AG04450 (cell line): ENCODE measurements at regions not wholly inside any gene's neighbourhood (a gene's known extent, or its start where the extent isn't known, plus 50 kb on each side); places are given as distances from the start of the nearest gene placed in this dataset.

ENCODE experiments used
- CTCF ChIA-PET: fragments of 300-600, 350-600 bp; formaldehyde crosslinking; extraction: SDS; loops from one replicate; lab custom pipeline; 2022; ENCODE audit warnings: antibody characterized with exemption, inconsistent platforms; lab: Charles Lee
- POLR2A ChIA-PET: fragments of 350-600 bp; formaldehyde crosslinking; extraction: SDS; loops from one replicate; lab custom pipeline; 2021; ENCODE audit warnings: antibody characterized with exemption, inconsistent platforms; lab: Yijun Ruan, JAX
- DNase-seq: peaks from one replicate; pipeline ENCODE4 v3.0.0-alpha.2; 2011; ENCODE audit warnings: low read depth, low spot score
- H3K27ac ChIP-seq: one replicate; pipeline ENCODE4 v1.5.1; 2012; ENCODE audit warnings: low read depth, low read length, control low read depth
- H3K27me3 ChIP-seq: one replicate; pipeline ENCODE4 v1.6.0; 2012; ENCODE audit warnings: low read length; ENCODE audit not compliant: control insufficient read depth, insufficient read depth
- H3K4me3 ChIP-seq: 2 replicates; pipeline ENCODE4 v1.5.1; 2011; ENCODE audit warnings: mild to moderate bottlenecking, low read depth, low read length, control low read depth
- H3K9me3 ChIP-seq: 2 replicates; pipeline ENCODE4 v1.5.1; 2012; ENCODE audit warnings: low read length; ENCODE audit not compliant: control insufficient read depth, insufficient read depth
- CTCF ChIP-seq: IDR thresholded peaks from 2 replicates; pipeline ENCODE4 v1.5.1; 2011; ENCODE audit warnings: low read depth, low read length, control low read depth, inconsistent platforms

DNA sequence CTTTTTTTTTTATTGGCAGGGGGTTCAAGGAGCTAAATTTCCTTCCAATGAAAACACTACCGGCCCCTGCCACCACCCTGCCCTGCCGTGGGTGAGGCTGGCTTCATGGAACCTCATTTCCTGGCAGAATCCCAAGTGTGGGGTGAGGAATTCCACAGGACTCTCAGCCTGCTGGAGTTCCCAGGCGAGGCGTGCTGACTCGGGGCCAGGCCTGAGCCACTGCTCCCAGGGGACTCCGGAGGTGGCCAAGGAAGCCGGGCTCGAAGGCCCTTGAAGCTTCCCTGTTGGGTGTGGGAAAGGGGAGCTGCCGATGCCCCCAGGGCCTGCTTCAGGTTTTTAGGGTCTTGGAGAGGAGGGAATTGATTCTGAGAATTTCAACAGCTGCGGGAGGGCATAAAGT is 95.3 kb upstream of the ACTRT2 start:
- peaks cover 97% of the 10 kb centered on the region for H3K9me3 ChIP-seq
- no peaks in the 10 kb centered on the region for H3K27me3 ChIP-seq
- TF ChIP-seq CTCF: no peak
- CTCF ChIA-PET: no interaction called here
- POLR2A ChIA-PET: no interaction called here
- no peak overlapping the region for H3K4me3 ChIP-seq
- no peak overlapping the region for H3K27ac ChIP-seq
- no peak for DNase-seq

DNA sequence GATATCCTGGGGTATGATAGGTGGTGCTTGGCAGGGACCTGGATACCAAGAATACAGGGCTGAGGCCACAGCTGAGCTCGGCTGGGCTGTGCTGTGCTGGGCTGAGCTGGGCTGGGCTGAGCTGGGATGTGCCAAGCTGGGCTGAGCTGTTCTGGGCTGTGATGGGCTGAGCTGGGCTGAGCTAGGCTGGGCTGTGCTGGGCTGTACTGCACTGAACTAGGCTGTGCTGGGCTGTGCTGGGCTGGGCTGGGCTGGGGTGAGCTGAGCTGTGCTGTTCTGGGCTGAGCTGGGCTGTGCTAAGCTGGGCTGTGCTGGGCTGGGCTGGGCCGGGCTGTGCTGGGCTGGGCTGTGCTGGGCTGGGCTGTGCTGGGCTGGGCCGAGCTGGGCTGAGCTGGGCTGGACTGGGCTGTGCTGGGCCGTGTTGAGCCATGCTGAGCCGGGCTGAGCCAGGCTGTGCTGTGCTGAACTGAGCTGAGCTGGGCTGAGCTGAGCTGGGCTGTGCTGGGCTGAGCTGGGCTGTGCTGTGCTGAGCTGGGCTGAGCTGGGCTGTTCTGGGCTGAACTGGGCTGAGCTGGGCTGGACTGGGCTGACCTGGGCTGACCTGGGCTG is 94.7 kb upstream of the ACTRT2 start:
- Histone ChIP-seq H3K9me3 (peaks cover 97% of the 10 kb centered on the region), H3K27me3 (no peaks in the 10 kb centered on the region), H3K27ac (no peak overlapping the region), H3K4me3 (no peak overlapping the region)
- ChIA-PET CTCF (no interaction called here), POLR2A (no interaction called here)
- no peak for DNase-seq
- no peak for TF ChIP-seq CTCF

DNA sequence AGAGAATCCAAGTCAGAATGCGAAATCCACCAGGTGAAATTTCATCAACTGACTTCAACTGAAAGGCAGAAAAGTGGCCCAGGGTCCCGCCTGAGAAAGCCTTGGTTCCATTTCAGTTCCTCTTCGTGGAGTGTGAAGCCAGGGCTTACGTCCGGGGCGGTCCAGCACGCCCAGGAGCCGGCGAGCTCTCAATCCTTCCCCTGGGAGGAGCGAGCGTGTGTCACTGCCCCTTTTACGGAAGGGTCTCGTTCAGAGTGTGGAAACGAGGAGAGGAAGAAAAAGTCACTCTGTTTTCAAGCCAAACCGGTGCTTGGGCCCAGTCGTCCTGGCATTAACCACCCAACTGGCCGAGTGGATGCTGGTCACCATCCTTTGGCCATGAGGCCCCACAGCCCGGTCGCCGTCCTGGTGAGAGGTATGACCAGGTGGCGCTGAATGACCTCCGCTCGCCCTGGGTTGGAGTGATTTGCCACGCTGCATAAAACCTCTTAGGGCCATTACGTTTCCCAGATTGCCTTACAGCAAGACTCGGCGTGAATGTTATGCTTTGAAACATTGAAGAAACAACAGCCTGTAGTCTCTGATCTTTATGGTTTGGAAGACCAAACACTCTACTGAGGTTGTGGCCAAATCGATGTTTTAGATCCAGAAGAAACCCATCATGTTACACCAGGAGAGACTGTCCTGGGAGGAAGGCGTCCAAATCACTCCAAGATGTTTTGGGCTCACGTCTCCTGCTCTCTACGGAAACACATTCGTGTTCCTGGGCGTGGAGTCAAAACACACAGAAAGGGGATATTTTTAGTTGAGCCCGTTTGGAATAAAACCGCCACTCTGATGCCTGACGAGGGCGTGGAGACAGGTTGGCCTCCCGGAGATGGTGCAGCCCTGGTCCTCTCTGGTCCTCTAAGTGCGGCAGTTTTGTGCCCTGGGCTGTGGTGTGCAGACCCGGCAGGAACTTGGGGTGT is 93.6 kb upstream of the ACTRT2 start:
- CTCF ChIA-PET: no interaction called here
- Histone ChIP-seq H3K27ac (no peak overlapping the region), H3K27me3 (no peaks in the 10 kb centered on the region), H3K9me3 (peaks cover 97% of the 10 kb centered on the region), H3K4me3 (no peak overlapping the region)
- no peak for DNase-seq
- POLR2A ChIA-PET: no interaction called here
- TF ChIP-seq CTCF: no peak

- no peak overlapping the region for H3K4me3 ChIP-seq
- TF ChIP-seq CTCF: no peak
- DNase-seq: no peak
- no peak overlapping the region for H3K27ac ChIP-seq
- H3K9me3 ChIP-seq: peaks cover 97% of the 10 kb centered on the region
- no peaks in the 10 kb centered on the region for H3K27me3 ChIP-seq
- CTCF ChIA-PET: no interaction called here
- POLR2A ChIA-PET: no interaction called here
These were observed 92.6 kb upstream of the ACTRT2 start for GRCh38 chr1:2928366-2929325.
